ENCODE measurements at regions not wholly inside any gene's neighbourhood (a gene's known extent, or its start where the extent isn't known, plus 50 kb on each side); places are given as distances from the start of the nearest gene placed in this dataset.

GRCh38 chr10:130430291-130430690 lies 294.1 kb downstream of the GLRX3 start:
- Histone ChIP-seq H3K27me3 (no peaks in the 10 kb centered on the region), H3K4me3 (no peak overlapping the region), H3K27ac (no peak overlapping the region), H3K4me1 (no peaks in the 10 kb centered on the region), H3K36me3 (no peaks in the 10 kb centered on the region), H3K9me3 (peaks cover 0 to 9% (median 0%) of the 10 kb centered on the region in 3 donors)
- DNase-seq, result no peak
- 71 to 84% methylated on average over 2 of the region's 4 CpGs for WGBS, 2 donors
- TF ChIP-seq CTCF (IDR thresholded peaks at IDR 0.05) (no peak), POLR2A (IDR thresholded peaks at IDR 0.05) (no peak)
- intact Hi-C loops (cut with DNase I), result no loop called here

GRCh38 chr10:130430852-130431704 lies 294.9 kb downstream of the GLRX3 start:
- no peaks in the 10 kb centered on the region for H3K27me3 ChIP-seq
- TF ChIP-seq CTCF (IDR thresholded peaks at IDR 0.05) (no peak), POLR2A (IDR thresholded peaks at IDR 0.05) (no peak)
- no peak overlapping the region for H3K4me3 ChIP-seq
- H3K4me1 ChIP-seq, result no peaks in the 10 kb centered on the region
- WGBS, 2 donors, result 84 to 90% methylated on average over 10 to 15 of the region's 15 CpGs
- H3K36me3 ChIP-seq, result no peaks in the 10 kb centered on the region
- no peak overlapping the region for H3K27ac ChIP-seq
- H3K9me3 ChIP-seq, result peaks cover 0 to 9% (median 0%) of the 10 kb centered on the region in 3 donors
- intact Hi-C loops (cut with DNase I), result no loop called here
- no peak for DNase-seq

- 60 to 63% methylated on average over 6 to 7 of the region's 7 CpGs for WGBS, 2 donors
- no peaks in the 10 kb centered on the region for H3K36me3 ChIP-seq
- no peak overlapping the region for H3K4me3 ChIP-seq
- intact Hi-C loops (cut with DNase I), result no loop called here
- no peak for DNase-seq
- TF ChIP-seq POLR2A (IDR thresholded peaks at IDR 0.05) (no peak), CTCF (IDR thresholded peaks at IDR 0.05) (no peak)
- no peaks in the 10 kb centered on the region for H3K4me1 ChIP-seq
- H3K27me3 ChIP-seq, result no peaks in the 10 kb centered on the region
- H3K27ac ChIP-seq, result no peak overlapping the region
- H3K9me3 ChIP-seq, result peaks cover 0 to 4% (median 0%) of the 10 kb centered on the region in 3 donors
Observed at GRCh38 chr10:130432271-130432670, 296.1 kb downstream of the GLRX3 start.

GRCh38 chr10:130432850-130433249 lies 296.7 kb downstream of the GLRX3 start:
- WGBS, 2 donors, result 75 to 79% methylated on average over 4 to 6 of the region's 9 CpGs

More at GRCh38 chr10:130432850-130433249, 296.7 kb downstream of the GLRX3 start:
- intact Hi-C loops (cut with DNase I), result no loop called here
- Histone ChIP-seq H3K36me3 (no peaks in the 10 kb centered on the region), H3K27ac (no peak overlapping the region), H3K4me1 (no peaks in the 10 kb centered on the region), H3K4me3 (no peak overlapping the region), H3K27me3 (no peaks in the 10 kb centered on the region), H3K9me3 (no peaks in the 10 kb centered on the region)
- no peak for DNase-seq
- no peak for TF ChIP-seq POLR2A (IDR thresholded peaks at IDR 0.05)
- TF ChIP-seq CTCF (IDR thresholded peaks at IDR 0.05), result no peak
